Mesenchymal stem cell (in vitro differentiated cells and primary cell): ENCODE measurements at regions not wholly inside any gene's neighbourhood (a gene's known extent, or its start where the extent isn't known, plus 50 kb on each side); places are given as distances from the start of the nearest gene placed in this dataset.

Source experiments
- DNase-seq: peaks from one replicate; pipeline ENCODE4 v3.0.0-alpha.2; 2013
- H2AFZ ChIP-seq: one replicate; pipeline ENCODE4 v1.6.1; 2013; ENCODE audit warnings: low read depth, mild to moderate bottlenecking, control low read depth, inconsistent platforms, low read length, moderate library complexity
- H2AK5ac ChIP-seq: 2 replicates; pipeline ENCODE4 v1.6.1; 2013; ENCODE audit warnings: low read length, moderate library complexity, mild to moderate bottlenecking, inconsistent platforms; ENCODE audit not compliant: severe bottlenecking
- H2BK120ac ChIP-seq: one replicate; pipeline ENCODE4 v1.6.1; 2013; ENCODE audit warnings: low read depth, mild to moderate bottlenecking, inconsistent platforms, low read length, moderate library complexity
- H2BK12ac ChIP-seq, 2 experiments: one replicate each; pipeline ENCODE4 v1.6.1; 2013; ENCODE audit warnings: inconsistent platforms in 2 of 2, low read length in 2 of 2, mild to moderate bottlenecking in 2 of 2, moderate library complexity in 2 of 2, control low read depth in 1 of 2
- H2BK15ac ChIP-seq: one replicate; pipeline ENCODE4 v1.6.1; 2013; ENCODE audit warnings: mild to moderate bottlenecking, low read depth, inconsistent platforms; ENCODE audit not compliant: poor library complexity, severe bottlenecking
- H2BK5ac ChIP-seq: 2 replicates; pipeline ENCODE4 v1.6.1; 2013; ENCODE audit warnings: low read depth, mild to moderate bottlenecking, low read length, control low read depth, inconsistent platforms; ENCODE audit not compliant: poor library complexity, severe bottlenecking
- H3K14ac ChIP-seq, 2 experiments: one replicate each; pipeline ENCODE4 v1.6.1; 2013; ENCODE audit warnings: inconsistent platforms in 2 of 2, low read length in 2 of 2, control low read depth in 1 of 2, mild to moderate bottlenecking in 1 of 2, moderate library complexity in 1 of 2
- H3K18ac ChIP-seq, 2 experiments: one replicate each; pipeline ENCODE4 v1.6.1; 2013; ENCODE audit warnings: inconsistent platforms in 2 of 2, low read length in 2 of 2, control low read depth in 1 of 2, low read depth in 1 of 2, mild to moderate bottlenecking in 1 of 2
- H3K23ac ChIP-seq, 2 experiments: one replicate each; pipeline ENCODE4 v1.6.1; 2013; ENCODE audit warnings: inconsistent platforms in 2 of 2, low read length in 2 of 2, mild to moderate bottlenecking in 2 of 2, moderate library complexity in 2 of 2, control low read depth in 1 of 2
- H3K27ac ChIP-seq: 2 replicates; pipeline ENCODE4 v1.5.1; 2013; ENCODE audit warnings: mild to moderate bottlenecking, moderate library complexity, low read length, control low read depth, inconsistent platforms; ENCODE audit not compliant: poor library complexity, severe bottlenecking
- H3K27me3 ChIP-seq, 2 experiments: 2 replicates each; pipeline versions ENCODE4 v1.6.1 to v1.7.0; 2013; ENCODE audit warnings: low read length in 2 of 2, mild to moderate bottlenecking in 2 of 2, moderate library complexity in 2 of 2, control low read depth in 1 of 2, inconsistent platforms in 1 of 2; ENCODE audit not compliant: control insufficient read depth in 1 of 2, insufficient read depth in 1 of 2
- H3K36me3 ChIP-seq, 2 experiments: 2 replicates each; pipeline versions ENCODE4 v1.6.1 to v1.7.0; 2013; ENCODE audit warnings: low read length in 2 of 2, control low read depth in 1 of 2, inconsistent platforms in 1 of 2, low read depth in 1 of 2, mild to moderate bottlenecking in 1 of 2; ENCODE audit not compliant: insufficient read depth in 2 of 2, control insufficient read depth in 1 of 2
- H3K4ac ChIP-seq, 2 experiments: one replicate each; pipeline ENCODE4 v1.6.1; 2013; ENCODE audit warnings: inconsistent platforms in 2 of 2, low read length in 2 of 2, mild to moderate bottlenecking in 2 of 2, moderate library complexity in 2 of 2, control low read depth in 1 of 2, low read depth in 1 of 2
- H3K4me1 ChIP-seq: 2 replicates; pipeline ENCODE4 v1.6.1; 2013; ENCODE audit warnings: low read depth, low read length, control low read depth; ENCODE audit not compliant: control insufficient read depth, insufficient read depth
- H3K4me2 ChIP-seq: 2 replicates; pipeline ENCODE4 v1.6.1; 2013; ENCODE audit warnings: low read length, mild to moderate bottlenecking, inconsistent platforms; ENCODE audit not compliant: poor library complexity, severe bottlenecking
- H3K4me3 ChIP-seq, 2 experiments: 2 replicates each; pipeline versions ENCODE4 v1.5.1 to v1.7.0; 2013; ENCODE audit warnings: low read length in 2 of 2, mild to moderate bottlenecking in 2 of 2, control low read depth in 1 of 2, low read depth in 1 of 2; ENCODE audit not compliant: insufficient read depth in 1 of 2
- H3K79me1 ChIP-seq: replicated peaks from 2 replicates; pipeline ENCODE4 v1.6.1; 2013; ENCODE audit warnings: mild to moderate bottlenecking, control low read depth, low read length, inconsistent platforms; ENCODE audit not compliant: poor library complexity, severe bottlenecking
- H3K9ac ChIP-seq: 2 replicates; pipeline ENCODE4 v1.7.0; 2013; ENCODE audit warnings: mild to moderate bottlenecking, low read length, moderate library complexity
- H3K9me3 ChIP-seq: 2 replicates; pipeline ENCODE4 v1.7.0; 2013; ENCODE audit warnings: mild to moderate bottlenecking, low read length; ENCODE audit not compliant: control insufficient read depth
- H4K8ac ChIP-seq: one replicate; pipeline ENCODE4 v1.6.1; 2013; ENCODE audit warnings: inconsistent platforms, mild to moderate bottlenecking, low read length, moderate library complexity
- H4K91ac ChIP-seq: one replicate; pipeline ENCODE4 v1.6.1; 2013; ENCODE audit warnings: mild to moderate bottlenecking, low read length, inconsistent platforms
- WGBS: methylation state at CpG from one replicate; pipeline ENCODE4 v1.1.7; 2013; ENCODE audit warnings: mixed read lengths; 5-methylcytosine and 5-hydroxymethylcytosine counted together

DNA sequence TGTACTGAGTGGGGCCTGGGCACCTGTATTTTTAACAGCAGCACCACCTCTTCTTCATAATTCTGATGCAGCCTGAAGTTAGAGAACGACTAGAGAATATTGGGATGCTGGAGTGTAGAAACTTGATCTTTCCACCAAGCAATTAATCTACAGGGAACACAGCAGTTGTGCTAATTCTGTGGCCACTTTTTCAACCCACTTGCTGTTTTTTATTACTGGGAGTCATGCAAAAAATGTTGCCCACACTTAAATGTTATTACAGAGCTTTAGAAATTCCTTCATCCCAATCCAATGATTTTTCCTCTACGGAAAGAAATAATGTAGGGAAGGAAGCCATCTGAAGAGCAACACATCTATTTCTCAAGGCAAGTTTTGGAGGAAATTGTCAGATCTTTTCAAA is 190.9 kb upstream of the TUT7 start:
- no peak overlapping the region for H3K4ac ChIP-seq
- H3K27me3 ChIP-seq: no peaks in the 10 kb centered on the region
- no peak for DNase-seq
- H2BK12ac ChIP-seq: no peak overlapping the region
- H3K18ac ChIP-seq: no peak overlapping the region
- no peaks in the 10 kb centered on the region for H3K4me1 ChIP-seq
- H3K4me3 ChIP-seq: no peak overlapping the region
- no peaks in the 10 kb centered on the region for H3K79me1 ChIP-seq
- H3K36me3 ChIP-seq: no peaks in the 10 kb centered on the region
- 67% methylated on average over 2 of the region's 2 CpGs for WGBS
- H3K27ac ChIP-seq: no peak overlapping the region
- H4K8ac ChIP-seq: no peak overlapping the region
- H2AFZ ChIP-seq: no peak overlapping the region
- no peak overlapping the region for H2AK5ac ChIP-seq
- H3K9me3 ChIP-seq: no peaks in the 10 kb centered on the region
- H3K4me2 ChIP-seq: no peak overlapping the region
- no peak overlapping the region for H2BK15ac ChIP-seq
- H4K91ac ChIP-seq: no peak overlapping the region
- H3K14ac ChIP-seq: no peak overlapping the region
- H3K9ac ChIP-seq: no peak overlapping the region
- H3K23ac ChIP-seq: no peak overlapping the region
- H2BK120ac ChIP-seq: no peak overlapping the region
- no peak overlapping the region for H2BK5ac ChIP-seq

DNA sequence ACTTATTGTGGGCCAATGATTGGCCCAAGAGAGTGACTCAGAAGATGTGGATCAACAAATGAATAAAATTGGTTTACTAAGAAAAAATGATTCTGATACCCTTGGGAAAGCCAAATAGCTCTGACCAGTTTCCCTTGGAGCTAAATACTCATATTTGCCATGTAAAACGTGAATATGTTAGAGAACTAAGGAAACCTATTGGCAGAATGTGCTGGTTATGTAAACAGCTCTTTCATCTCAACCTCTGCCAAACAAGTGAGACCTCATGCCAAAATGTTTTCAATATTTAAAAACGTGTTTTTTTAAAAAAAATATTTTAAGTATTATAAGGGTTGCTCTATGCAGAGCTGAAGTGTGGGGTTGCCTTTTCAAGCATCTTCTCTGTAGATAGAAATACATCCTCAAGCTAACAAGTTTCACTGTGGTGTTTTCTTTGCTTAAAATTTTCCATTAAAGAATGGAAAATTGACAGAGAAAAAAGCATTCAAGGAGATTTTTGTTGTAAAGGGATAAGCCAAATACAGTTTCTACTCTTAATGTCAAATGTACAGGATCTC is 186.9 kb upstream of the TUT7 start:
- Histone ChIP-seq H3K18ac (no peak overlapping the region), H3K14ac (no peak overlapping the region), H2BK12ac (no peak overlapping the region), H2AK5ac (no peak overlapping the region), H2BK5ac (no peak overlapping the region), H3K23ac (no peak overlapping the region), H3K9me3 (peaks cover 5% of the 10 kb centered on the region), H3K4me2 (no peak overlapping the region), H4K91ac (no peak overlapping the region), H2BK15ac (no peak overlapping the region), H3K9ac (peak overlapping the region; percentile 27), H3K79me1 (no peaks in the 10 kb centered on the region), H3K36me3 (no peaks in the 10 kb centered on the region), H3K27me3 (no peaks in the 10 kb centered on the region), H3K4ac (no peak overlapping the region), H2BK120ac (no peak overlapping the region), H4K8ac (no peak overlapping the region), H2AFZ (no peak overlapping the region), H3K4me3 (no peak overlapping the region), H3K4me1 (no peaks in the 10 kb centered on the region), H3K27ac (no peak overlapping the region)
- no CpG with 5 or more reads among the region's 2 CpGs for WGBS
- DNase-seq: no peak

DNA sequence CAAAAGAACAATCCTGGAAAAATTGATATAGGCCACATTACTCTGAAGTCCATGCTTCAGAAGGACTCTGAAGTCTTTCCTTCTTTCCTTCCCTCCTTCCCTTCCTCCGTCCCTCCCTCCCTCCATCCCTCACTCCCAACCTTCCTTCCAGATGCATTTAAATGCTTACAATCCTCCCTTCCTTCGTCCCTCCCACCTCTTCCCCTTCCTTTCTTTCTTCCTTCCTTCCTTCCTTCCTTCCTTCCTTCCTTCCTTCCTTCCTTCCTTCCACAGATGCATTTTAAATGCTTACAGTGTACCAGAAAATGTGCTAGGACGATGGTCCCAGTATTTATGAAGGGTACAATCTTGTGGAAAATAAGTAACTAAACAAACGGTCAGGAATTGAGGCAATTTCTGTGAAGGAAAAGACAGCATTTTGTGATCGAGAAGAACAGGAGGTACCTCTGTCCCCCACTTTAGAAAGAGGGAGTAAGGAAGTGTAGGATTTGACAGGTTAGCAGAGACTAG is 181.3 kb upstream of the TUT7 start:
- H3K4me3 ChIP-seq: no peak overlapping the region
- H3K36me3 ChIP-seq: no peaks in the 10 kb centered on the region
- peak overlapping the region; percentile 72 for H3K9ac ChIP-seq
- H3K4ac ChIP-seq: no peak overlapping the region
- no peak overlapping the region for H2BK5ac ChIP-seq
- no peak overlapping the region for H2AFZ ChIP-seq
- no peak overlapping the region for H2BK120ac ChIP-seq
- no peak overlapping the region for H4K8ac ChIP-seq
- H3K9me3 ChIP-seq: peaks cover 5% of the 10 kb centered on the region
- no peak overlapping the region for H3K14ac ChIP-seq
- no peak overlapping the region for H3K23ac ChIP-seq
- no peaks in the 10 kb centered on the region for H3K4me1 ChIP-seq
- no peak overlapping the region for H2AK5ac ChIP-seq
- no peak overlapping the region for H3K27ac ChIP-seq
- WGBS: 74% methylated on average over 5 of the region's 5 CpGs
- no peak overlapping the region for H3K4me2 ChIP-seq
- no peak overlapping the region for H2BK15ac ChIP-seq
- H3K79me1 ChIP-seq: no peaks in the 10 kb centered on the region
- no peak overlapping the region for H4K91ac ChIP-seq
- H3K27me3 ChIP-seq: no peaks in the 10 kb centered on the region
- H2BK12ac ChIP-seq: no peak overlapping the region
- H3K18ac ChIP-seq: no peak overlapping the region
- DNase-seq: no peak

DNA sequence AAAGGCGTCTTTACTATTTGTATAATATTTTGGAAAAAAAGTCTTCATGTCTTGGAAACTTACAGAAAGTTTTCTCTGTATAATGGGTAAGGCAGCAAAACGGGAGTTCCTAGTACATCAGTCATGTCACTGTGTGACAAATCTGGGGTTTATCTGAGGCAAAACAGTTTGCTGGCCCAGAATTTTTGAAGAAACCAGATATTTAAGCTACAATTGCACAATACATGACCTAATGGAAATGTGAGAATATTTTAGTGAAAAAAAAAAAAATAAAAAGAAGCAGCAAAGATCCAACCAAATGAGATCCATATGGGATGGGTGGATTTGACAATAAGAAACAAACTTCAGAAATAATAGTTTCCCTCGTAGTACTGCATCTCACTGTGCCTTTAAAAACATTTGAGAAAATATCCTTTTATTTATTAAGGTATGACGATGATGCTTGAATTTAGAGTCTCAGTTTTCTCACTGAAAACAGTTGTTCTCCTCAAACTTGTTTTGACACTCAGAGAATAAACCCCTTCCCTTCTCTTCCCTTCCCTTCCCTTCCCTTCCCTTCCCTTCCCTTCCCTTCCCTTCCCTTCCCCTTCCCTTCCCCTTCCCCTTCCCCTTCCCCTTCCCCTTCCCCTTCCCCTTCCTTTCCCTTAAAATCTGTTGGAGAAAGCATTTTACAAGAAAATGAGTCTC is 180.5 kb upstream of the TUT7 start:
- no peaks in the 10 kb centered on the region for H3K36me3 ChIP-seq
- no peak overlapping the region for H4K91ac ChIP-seq
- peak overlapping the region; percentile 72 for H3K9ac ChIP-seq
- no peaks in the 10 kb centered on the region for H3K4me1 ChIP-seq
- H3K27me3 ChIP-seq: no peaks in the 10 kb centered on the region
- no peaks in the 10 kb centered on the region for H3K79me1 ChIP-seq
- H2AK5ac ChIP-seq: no peak overlapping the region
- peaks cover 5% of the 10 kb centered on the region for H3K9me3 ChIP-seq
- H2BK15ac ChIP-seq: no peak overlapping the region
- H2AFZ ChIP-seq: no peak overlapping the region
- no peak overlapping the region for H3K4me2 ChIP-seq
- H4K8ac ChIP-seq: no peak overlapping the region
- H2BK5ac ChIP-seq: no peak overlapping the region
- no peak overlapping the region for H3K27ac ChIP-seq
- no peak overlapping the region for H2BK12ac ChIP-seq
- H3K18ac ChIP-seq: no peak overlapping the region
- H3K23ac ChIP-seq: no peak overlapping the region
- H3K14ac ChIP-seq: no peak overlapping the region
- no peak overlapping the region for H3K4ac ChIP-seq
- DNase-seq: no peak
- no peak overlapping the region for H3K4me3 ChIP-seq
- WGBS: 89% methylated on average over 2 of the region's 4 CpGs
- no peak overlapping the region for H2BK120ac ChIP-seq
